ENCODE measurements at regions not wholly inside any gene's neighbourhood (a gene's known extent, or its start where the extent isn't known, plus 50 kb on each side); places are given as distances from the start of the nearest gene placed in this dataset.

GRCh38 chr6:67252663-67253062, 1382.4 kb upstream of the ADGRB3 start:
- TF ChIP-seq, protein P1, sequence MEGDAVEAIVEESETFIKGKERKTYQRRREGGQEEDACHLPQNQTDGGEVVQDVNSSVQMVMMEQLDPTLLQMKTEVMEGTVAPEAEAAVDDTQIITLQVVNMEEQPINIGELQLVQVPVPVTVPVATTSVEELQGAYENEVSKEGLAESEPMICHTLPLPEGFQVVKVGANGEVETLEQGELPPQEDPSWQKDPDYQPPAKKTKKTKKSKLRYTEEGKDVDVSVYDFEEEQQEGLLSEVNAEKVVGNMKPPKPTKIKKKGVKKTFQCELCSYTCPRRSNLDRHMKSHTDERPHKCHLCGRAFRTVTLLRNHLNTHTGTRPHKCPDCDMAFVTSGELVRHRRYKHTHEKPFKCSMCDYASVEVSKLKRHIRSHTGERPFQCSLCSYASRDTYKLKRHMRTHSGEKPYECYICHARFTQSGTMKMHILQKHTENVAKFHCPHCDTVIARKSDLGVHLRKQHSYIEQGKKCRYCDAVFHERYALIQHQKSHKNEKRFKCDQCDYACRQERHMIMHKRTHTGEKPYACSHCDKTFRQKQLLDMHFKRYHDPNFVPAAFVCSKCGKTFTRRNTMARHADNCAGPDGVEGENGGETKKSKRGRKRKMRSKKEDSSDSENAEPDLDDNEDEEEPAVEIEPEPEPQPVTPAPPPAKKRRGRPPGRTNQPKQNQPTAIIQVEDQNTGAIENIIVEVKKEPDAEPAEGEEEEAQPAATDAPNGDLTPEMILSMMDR (IDR thresholded peaks at IDR 0.05; ENCODE audit: borderline replicate concordance, extremely low read depth, low read length, poor library complexity, severe bottlenecking), result no peak
- no peak for TF ChIP-seq EZH2 (IDR thresholded peaks at IDR 0.05; ENCODE audit: borderline replicate concordance, low read depth, low read length, severe bottlenecking)
